Tibial nerve (tissue), 4 donors: ENCODE measurements at regions not wholly inside any gene's neighbourhood (a gene's known extent, or its start where the extent isn't known, plus 50 kb on each side); places are given as distances from the start of the nearest gene placed in this dataset.

Source experiments
- CTCF ChIP-seq, 5 experiments: fragments of 200-600 bp in 3 of 5; fragments of 450-650 bp in 2 of 5; sonication (generic) in 3 of 5; IDR thresholded peaks; one replicate each; pipeline ENCODE4 v1.5.1; 2016 to 2019; ENCODE audit warnings: antibody characterized with exemption in 5 of 5, mild to moderate bottlenecking in 3 of 5, moderate library complexity in 2 of 5
- EP300 ChIP-seq, 2 donors: sonication (generic); formaldehyde crosslinking; IDR thresholded peaks; one replicate each; pipeline ENCODE4 v1.6.1; 2017; ENCODE audit warnings: antibody characterized with exemption in 2 of 2, mild to moderate bottlenecking in 1 of 2

- no peak for TF ChIP-seq CTCF (IDR thresholded peaks at IDR 0.05)
- TF ChIP-seq EP300 (IDR thresholded peaks at IDR 0.05): no peak
These were observed 1644.1 kb downstream of the SLITRK5 start for GRCh38 chr13:89315287-89315686.
